OCI-LY7 (cell line): ENCODE measurements at regions not wholly inside any gene's neighbourhood (a gene's known extent, or its start where the extent isn't known, plus 50 kb on each side); places are given as distances from the start of the nearest gene placed in this dataset.

ENCODE experiments used
- CTCF ChIP-seq: fragments of 200-600 bp; sonication (generic); conservative IDR thresholded peaks from 2 replicates; pipeline ENCODE4 v1.5.1; 2014; ENCODE audit warnings: mild to moderate bottlenecking, antibody characterized with exemption, low read length, moderate library complexity, mixed read lengths
- EZH2phosphoT487 ChIP-seq: fragments of 200-600 bp; sonication (generic); IDR thresholded peaks from 2 replicates; pipeline ENCODE4 v1.6.1; 2018; ENCODE audit warnings: low read depth, borderline replicate concordance, mild to moderate bottlenecking, mixed run types, antibody characterized with exemption, low read length, moderate library complexity, mixed read lengths

- TF ChIP-seq CTCF (no peak), EZH2phosphoT487 (no peak)
Measured at GRCh38 chr2:144181001-144181400, 338.9 kb downstream of the ZEB2 start.
